Liver (tissue), 3 donors: ENCODE measurements at regions not wholly inside any gene's neighbourhood (a gene's known extent, or its start where the extent isn't known, plus 50 kb on each side); places are given as distances from the start of the nearest gene placed in this dataset.

Experiments used
- JUND ChIP-seq, 2 donors: IDR thresholded peaks; 2 replicates each; pipeline ENCODE4 v1.6.1; 2016; ENCODE audit warnings: antibody characterized with exemption in 2 of 2
- YY1 ChIP-seq: IDR thresholded peaks from 2 replicates; pipeline ENCODE4 v1.6.1; 2016; ENCODE audit warnings: antibody characterized with exemption, mild to moderate bottlenecking
- TF ChIP-seq, protein P1 (sequence below): fragments of 150-350 bp; IDR thresholded peaks from 2 replicates; pipeline ENCODE4 v1.5.1; 2017; ENCODE audit warnings: improper control_type of control experiment, low read depth, low read length; ENCODE audit not compliant: missing input control
- donor health status: healthy.
- donor health status: healthy.

GRCh38 chrX:125654501-125654900 is 334.8 kb downstream of the TEX13C start:
- TF ChIP-seq, protein P1, sequence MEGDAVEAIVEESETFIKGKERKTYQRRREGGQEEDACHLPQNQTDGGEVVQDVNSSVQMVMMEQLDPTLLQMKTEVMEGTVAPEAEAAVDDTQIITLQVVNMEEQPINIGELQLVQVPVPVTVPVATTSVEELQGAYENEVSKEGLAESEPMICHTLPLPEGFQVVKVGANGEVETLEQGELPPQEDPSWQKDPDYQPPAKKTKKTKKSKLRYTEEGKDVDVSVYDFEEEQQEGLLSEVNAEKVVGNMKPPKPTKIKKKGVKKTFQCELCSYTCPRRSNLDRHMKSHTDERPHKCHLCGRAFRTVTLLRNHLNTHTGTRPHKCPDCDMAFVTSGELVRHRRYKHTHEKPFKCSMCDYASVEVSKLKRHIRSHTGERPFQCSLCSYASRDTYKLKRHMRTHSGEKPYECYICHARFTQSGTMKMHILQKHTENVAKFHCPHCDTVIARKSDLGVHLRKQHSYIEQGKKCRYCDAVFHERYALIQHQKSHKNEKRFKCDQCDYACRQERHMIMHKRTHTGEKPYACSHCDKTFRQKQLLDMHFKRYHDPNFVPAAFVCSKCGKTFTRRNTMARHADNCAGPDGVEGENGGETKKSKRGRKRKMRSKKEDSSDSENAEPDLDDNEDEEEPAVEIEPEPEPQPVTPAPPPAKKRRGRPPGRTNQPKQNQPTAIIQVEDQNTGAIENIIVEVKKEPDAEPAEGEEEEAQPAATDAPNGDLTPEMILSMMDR: no peak
- no peak for TF ChIP-seq YY1
- no peak for TF ChIP-seq JUND (IDR thresholded peaks at IDR 0.05)
